Forelimb muscle (tissue), 1 donor: ENCODE measurements at regions not wholly inside any gene's neighbourhood (a gene's known extent, or its start where the extent isn't known, plus 50 kb on each side); places are given as distances from the start of the nearest gene placed in this dataset.

Experiments
- DNase-seq: peaks from one replicate; pipeline ENCODE4 v3.0.0-alpha.2; 2013; ENCODE audit warnings: low read depth

DNA sequence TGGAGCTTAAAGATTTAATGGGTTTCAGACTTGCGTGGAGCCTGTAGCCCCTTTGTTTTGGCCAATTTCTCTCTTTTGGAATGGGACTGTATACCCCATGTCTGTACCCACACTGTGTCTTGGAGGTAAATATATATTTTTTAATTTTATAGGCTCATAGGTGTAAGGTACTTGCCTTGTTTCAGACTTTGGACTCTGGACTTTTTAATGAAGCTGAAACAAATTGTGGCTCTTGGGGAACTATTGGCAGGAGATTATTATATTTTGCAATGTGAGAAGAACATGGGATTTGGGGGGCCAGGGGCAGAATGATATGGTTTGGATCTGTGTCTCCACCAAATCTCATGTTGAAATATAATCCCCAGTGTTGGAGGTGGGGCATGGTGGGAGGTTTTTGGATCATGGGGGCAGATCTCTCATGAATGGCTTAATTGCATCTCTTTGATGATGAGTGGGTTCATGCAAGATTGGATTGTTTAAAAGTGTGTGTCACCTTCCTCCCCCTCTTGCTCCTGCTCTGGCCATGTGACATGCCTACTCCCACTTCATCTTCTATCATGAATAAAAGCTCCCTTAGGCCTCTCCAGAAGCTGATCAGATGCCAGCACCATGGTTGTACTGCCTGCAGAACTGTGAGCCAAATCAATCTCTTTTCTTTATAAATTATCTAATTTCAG lies 74.1 kb upstream of the ARHGAP20 start:
- DNase-seq = no peak

DNA sequence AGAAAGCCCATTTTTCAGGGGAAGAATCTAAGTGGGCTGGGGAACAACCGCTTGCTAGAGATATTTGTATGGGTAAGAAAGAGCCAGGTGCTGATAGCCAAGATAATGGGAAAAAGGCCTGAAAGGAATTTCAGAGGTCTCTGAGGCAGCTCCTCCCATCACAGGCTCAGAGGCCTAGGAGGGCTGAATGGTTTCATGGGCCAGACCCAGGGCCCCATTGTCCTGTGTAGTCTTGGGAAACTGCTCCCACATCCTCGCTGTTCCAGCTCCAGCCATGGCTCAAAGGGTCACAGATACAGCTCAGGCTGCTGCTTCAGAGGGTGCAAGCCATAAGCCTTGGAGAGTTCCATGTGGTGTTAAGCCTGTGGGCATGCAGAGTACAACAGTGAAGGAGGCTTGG lies 73.2 kb upstream of the ARHGAP20 start:
- DNase-seq = no peak

DNA sequence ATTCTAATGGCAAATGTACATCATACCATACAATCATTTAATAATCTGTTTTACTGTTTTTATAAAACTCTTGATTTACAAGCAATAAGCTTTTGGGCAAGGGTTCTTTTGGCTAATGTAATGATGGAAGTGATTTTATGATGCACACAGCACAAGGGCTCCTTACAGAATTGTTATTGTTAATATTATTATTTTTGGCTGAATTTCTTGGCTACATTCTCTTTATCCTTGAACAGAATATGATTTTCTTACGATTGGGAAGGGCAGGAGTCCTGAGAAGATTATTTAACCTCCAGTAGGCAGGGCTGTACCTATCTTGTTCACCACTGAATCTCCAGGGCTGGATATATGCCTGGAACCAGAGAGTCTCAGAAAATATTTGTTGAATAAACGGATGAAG lies 70.4 kb upstream of the ARHGAP20 start:
- no peak for DNase-seq

DNA sequence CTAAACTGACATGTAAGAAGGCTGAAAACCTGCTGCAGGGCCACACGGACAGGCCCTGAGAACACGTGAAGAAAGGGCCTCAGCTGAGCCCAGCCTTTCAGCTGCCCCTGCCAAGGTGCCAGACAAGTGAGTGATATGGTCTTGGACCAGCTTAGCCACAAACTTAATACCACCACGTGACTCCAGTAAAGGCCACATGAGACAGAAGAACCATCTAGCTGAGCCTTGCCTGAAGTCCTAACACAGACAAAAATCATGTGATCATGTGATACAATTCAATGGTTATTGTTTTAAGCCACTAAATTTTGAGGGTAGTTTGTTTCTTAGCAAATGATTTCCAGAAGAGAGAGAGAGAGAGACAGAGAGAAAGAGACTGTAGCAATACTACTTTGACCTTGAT lies 66.9 kb upstream of the ARHGAP20 start:
- DNase-seq = no peak

DNA sequence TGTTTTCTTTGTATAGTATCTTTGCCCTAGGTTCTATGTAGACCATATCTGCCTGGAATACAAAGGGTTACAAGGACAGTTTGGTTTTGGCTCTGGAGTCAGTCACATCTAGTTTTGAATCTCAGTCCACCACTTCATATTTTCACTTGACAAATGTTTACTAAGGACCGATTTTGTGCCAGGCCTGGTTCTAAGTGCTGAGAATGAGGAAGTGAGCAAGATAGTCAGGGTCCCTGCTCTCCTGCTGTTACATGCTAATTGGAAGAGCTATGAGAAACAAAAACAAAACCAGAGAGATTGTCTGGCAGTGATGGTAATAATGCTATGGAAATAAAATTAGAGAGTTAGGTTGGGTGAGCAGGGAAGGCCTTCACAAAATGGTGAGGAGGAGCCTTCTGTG lies 66.1 kb upstream of the ARHGAP20 start:
- no peak for DNase-seq

DNA sequence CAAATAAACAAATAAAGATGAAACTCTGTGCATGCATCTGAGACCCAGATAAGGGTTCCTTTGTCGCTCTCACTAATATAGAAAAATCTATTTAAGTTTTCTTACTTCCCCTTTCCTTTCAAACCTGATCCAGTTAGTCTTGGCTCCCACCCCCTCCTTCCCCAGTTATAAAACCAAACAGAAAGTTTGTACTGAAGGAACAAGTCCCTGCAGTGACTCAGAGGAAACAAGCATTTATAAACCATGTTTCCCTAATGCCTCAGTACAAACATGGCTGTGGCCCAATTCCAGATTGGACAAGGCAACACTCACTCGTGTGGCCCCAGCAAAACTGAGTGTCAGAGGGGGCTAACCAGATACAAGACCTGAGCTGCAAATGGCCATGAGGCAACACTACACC lies 65.5 kb upstream of the ARHGAP20 start:
- no peak for DNase-seq

DNA sequence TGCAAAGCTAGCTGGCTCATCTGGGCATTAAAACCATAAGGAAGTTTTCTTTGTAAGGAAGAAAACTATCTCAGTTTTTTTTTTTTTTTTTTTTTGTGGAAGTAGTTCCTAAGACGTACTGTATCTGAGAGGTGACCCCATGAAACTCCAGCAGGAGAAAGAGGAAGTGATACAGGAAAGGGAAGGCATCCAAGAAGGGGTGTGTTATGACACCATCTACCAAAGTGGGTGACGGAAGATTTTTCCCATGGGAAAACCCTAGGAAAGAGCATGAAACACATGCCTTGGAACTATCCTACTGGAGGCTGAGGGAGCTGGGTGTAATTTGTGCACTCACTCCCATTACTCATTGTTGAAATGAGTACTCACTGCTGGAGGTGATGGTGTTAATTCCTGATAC lies 63.8 kb upstream of the ARHGAP20 start:
- no peak for DNase-seq

DNA sequence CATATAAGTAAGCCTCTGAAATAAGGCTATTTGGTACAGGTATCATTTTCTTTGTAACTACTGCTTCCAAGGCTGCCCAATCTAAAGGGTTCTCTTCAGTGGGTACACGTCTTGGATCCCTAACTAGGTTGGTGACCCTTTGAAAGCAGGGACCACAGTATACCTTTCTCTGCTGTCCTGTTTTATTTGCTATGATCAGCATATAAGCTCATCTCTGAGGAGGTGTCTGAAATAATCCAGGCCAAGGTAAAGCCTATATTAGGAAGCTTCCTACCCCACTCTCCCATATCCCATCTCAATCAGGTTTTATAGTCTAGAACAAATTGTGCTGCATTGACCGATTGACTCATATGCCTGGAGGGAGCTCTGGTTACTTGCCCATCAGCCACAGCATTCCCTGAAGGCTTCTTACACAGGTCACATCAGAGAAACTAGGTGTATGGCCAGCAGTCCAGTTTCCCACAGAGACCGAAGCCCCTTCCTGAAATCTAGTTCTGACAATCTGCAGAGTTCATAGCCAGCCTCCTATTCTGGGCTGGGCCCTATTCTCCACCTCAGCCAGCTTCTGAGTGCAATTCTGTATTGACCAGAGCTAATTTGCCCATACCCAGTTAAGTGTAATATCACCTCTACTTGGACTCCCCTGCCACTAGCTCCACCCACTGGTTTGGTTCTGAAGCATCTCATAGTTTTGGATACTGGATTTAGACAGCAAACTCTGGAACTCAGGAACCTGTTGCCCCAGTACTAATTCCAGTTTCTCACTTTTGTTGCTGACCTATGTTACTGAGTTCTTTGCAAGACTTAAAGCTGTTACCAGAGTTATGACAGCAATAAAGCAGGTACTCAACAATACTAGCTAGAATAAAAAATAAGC lies 62.1 kb upstream of the ARHGAP20 start:
- no peak for DNase-seq

DNA sequence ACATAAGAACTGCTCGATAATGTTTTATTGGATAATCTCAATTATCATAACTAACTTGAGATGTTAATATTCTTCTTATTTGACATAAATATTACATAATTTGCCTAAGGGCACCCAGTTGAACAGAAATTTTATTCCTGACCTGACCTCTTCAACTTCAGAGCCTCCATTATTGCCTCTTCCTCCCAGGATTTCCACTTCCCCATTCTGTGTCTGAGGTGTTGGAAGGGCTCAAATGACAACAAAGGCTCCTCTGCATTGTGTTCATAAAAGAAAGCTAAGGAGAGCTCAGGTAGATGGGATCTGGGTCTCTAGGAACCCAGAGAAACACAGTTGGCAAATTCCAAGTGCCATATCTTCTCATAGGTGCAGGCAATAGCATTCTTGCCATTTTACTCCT lies 61.2 kb upstream of the ARHGAP20 start:
- no peak for DNase-seq

DNA sequence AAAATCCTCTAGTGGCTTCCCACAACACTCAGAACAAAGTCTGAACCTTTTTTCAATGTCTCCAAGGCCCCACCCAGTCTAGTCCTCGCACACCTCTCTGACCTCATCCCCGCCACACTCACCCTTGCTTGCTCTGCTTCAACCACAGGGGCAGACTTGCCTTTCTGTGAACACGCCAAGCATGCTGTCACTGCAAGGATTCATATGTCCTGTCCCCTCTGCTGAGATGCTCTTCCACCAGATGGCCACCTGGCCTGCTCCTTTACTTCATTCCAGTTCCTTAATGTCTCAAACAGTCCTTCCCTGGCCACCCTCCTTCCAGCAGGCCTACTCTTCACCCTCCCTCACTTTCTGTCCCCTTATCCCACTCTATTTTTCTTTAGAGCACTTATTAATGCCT lies 60.6 kb upstream of the ARHGAP20 start:
- DNase-seq = no peak

DNA sequence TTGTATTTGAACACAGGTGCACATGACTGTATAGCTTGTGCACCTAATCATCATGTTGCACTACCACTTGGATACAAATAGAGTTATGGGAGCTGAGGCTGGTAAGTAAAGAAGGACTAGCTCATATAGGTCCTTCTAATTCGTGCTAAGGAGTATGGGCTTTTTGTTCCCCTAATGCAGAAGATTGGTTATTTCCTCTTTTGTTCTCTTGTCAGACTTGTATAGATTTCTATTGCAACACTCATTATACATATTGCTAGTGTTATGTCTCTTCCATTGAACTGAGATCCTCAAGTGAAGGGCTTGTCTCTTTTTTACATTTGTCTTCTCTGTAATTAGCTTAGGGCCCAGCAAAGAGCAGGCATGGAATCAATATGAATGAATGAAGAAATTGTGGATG lies 54.1 kb upstream of the ARHGAP20 start:
- DNase-seq = no peak

GRCh38 chr11:110764485-110764884 lies 52.2 kb upstream of the ARHGAP20 start:
- DNase-seq = no peak

- no peak for DNase-seq
Measured at GRCh38 chr11:110763249-110764011, 51.2 kb upstream of the ARHGAP20 start.

DNA sequence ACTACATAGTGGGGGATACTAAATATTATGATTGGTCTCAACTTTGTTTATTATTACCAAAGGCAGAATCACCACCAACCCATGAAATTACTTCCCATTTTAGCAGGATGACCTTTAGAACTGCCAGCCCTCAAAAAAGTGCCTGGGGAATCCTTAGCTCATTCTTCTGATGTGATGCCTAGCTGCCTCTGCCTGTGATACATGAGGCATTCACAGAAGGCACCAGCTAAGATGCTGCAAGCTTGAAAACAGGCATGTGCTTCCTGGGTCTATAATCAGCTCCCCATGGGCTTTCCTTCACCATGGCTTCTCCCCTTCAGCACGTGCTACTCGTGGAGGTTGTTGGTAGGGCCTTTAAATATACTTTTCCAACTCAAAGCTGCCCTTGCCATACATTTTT lies 50.4 kb upstream of the ARHGAP20 start:
- no peak for DNase-seq
